ENCODE measurements at regions not wholly inside any gene's neighbourhood (a gene's known extent, or its start where the extent isn't known, plus 50 kb on each side); places are given as distances from the start of the nearest gene placed in this dataset.
A peak's percentile ranks its signal among the peaks of the same experiment; 100 is the strongest.

- no peak for DNase-seq (ENCODE audit: extremely low spot score, unreplicated experiment)
- Mint-ChIP-seq H3K27ac (no peak overlapping the region), H3K4me3 (no peak overlapping the region), H3K4me1 (ENCODE audit: unreplicated experiment) (no peaks in the 10 kb centered on the region), H3K36me3 (no peaks in the 10 kb centered on the region), H3K27me3 (no peaks in the 10 kb centered on the region), H3K9me3 (no peaks in the 10 kb centered on the region)
- no peak for TF ChIP-seq CTCF (conservative IDR thresholded peaks at IDR 0.05)
These were observed 317.4 kb upstream of the DDHD1 start for GRCh38 chr14:53470351-53471043.

- TF ChIP-seq CTCF (conservative IDR thresholded peaks at IDR 0.05), result no peak
- Mint-ChIP-seq H3K4me3 (no peak overlapping the region), H3K27ac (no peak overlapping the region), H3K36me3 (no peaks in the 10 kb centered on the region), H3K4me1 (ENCODE audit: unreplicated experiment) (no peaks in the 10 kb centered on the region), H3K27me3 (no peaks in the 10 kb centered on the region), H3K9me3 (no peaks in the 10 kb centered on the region)
- DNase-seq (ENCODE audit: extremely low spot score, unreplicated experiment), result no peak
These were observed 315.8 kb upstream of the DDHD1 start for GRCh38 chr14:53468876-53469275.

GRCh38 chr14:53464376-53464775 lies 311.3 kb upstream of the DDHD1 start:
- Mint-ChIP-seq H3K27me3 (no peaks in the 10 kb centered on the region), H3K9me3 (peaks cover 5% of the 10 kb centered on the region), H3K4me1 (ENCODE audit: unreplicated experiment) (no peaks in the 10 kb centered on the region), H3K36me3 (no peaks in the 10 kb centered on the region), H3K27ac (no peak overlapping the region), H3K4me3 (no peak overlapping the region)
- no peak for TF ChIP-seq CTCF (conservative IDR thresholded peaks at IDR 0.05)
- no peak for DNase-seq (ENCODE audit: extremely low spot score, unreplicated experiment)

GRCh38 chr14:53462931-53463778 lies 310.0 kb upstream of the DDHD1 start:
- no peak for DNase-seq (ENCODE audit: extremely low spot score, unreplicated experiment)
- Mint-ChIP-seq H3K9me3 (peaks cover 5% of the 10 kb centered on the region), H3K36me3 (no peaks in the 10 kb centered on the region), H3K4me3 (no peak overlapping the region), H3K4me1 (ENCODE audit: unreplicated experiment) (no peaks in the 10 kb centered on the region), H3K27me3 (no peaks in the 10 kb centered on the region), H3K27ac (peak overlapping the region; percentile 30)
- TF ChIP-seq CTCF (conservative IDR thresholded peaks at IDR 0.05), result no peak

- Mint-ChIP-seq H3K27ac (no peak overlapping the region), H3K4me3 (no peak overlapping the region), H3K4me1 (ENCODE audit: unreplicated experiment) (no peaks in the 10 kb centered on the region), H3K9me3 (peaks cover 5% of the 10 kb centered on the region), H3K27me3 (no peaks in the 10 kb centered on the region), H3K36me3 (no peaks in the 10 kb centered on the region)
- no peak for TF ChIP-seq CTCF (conservative IDR thresholded peaks at IDR 0.05)
- DNase-seq (ENCODE audit: extremely low spot score, unreplicated experiment), result no peak
These were observed 308.7 kb upstream of the DDHD1 start for GRCh38 chr14:53461858-53462257.
